Naive thymus-derived CD4-positive, alpha-beta T cell (primary cell): ENCODE measurements at regions not wholly inside any gene's neighbourhood (a gene's known extent, or its start where the extent isn't known, plus 50 kb on each side); places are given as distances from the start of the nearest gene placed in this dataset.
"Not testable (repeated sequence)": the region's sequence is repeated elsewhere in the genome, so short reads cannot be mapped to it uniquely, and the experiment has no call there.

Experiments
- ATAC-seq: fragments of 150-1000 bp; cut with Tn5 transposase; 2 replicates; pipeline ENCODE4 v1.10.0; 2021; ENCODE audit warnings: mild to moderate bottlenecking, moderate library complexity
- CTCF ChIA-PET: fragments of 350-600 bp; sonication (Branson Sonifier 250); formaldehyde crosslinking; loops from one replicate; lab custom pipeline; 2021; ENCODE audit warnings: antibody characterized with exemption; lab: Charles Lee
- POLR2A ChIA-PET: fragments of 350-600 bp; sonication (Branson Sonifier 250); formaldehyde crosslinking; loops from one replicate; lab custom pipeline; 2021; ENCODE audit warnings: antibody characterized with exemption, inconsistent platforms; lab: Charles Lee
- DNase-seq, 9 donors: peaks; one replicate each; pipeline versions ENCODE4 v3.0.0 to v3.0.0-alpha.2; 2020 to 2022; ENCODE audit warnings: mixed read lengths in 1 of 9
- H3K27ac ChIP-seq: one replicate; pipeline ENCODE4 v1.7.0; 2013; ENCODE audit warnings: mild to moderate bottlenecking, low read depth, low read length, moderate library complexity
- H3K27me3 ChIP-seq, 2 donors: one replicate each; pipeline ENCODE4 v1.7.0; 2013; ENCODE audit warnings: low read length in 2 of 2, mild to moderate bottlenecking in 2 of 2, moderate library complexity in 2 of 2; ENCODE audit not compliant: control insufficient read depth in 2 of 2, insufficient read depth in 2 of 2
- H3K36me3 ChIP-seq, 3 experiments: 1 replicate in 2 of 3; 2 replicates in 1 of 3; pipeline ENCODE4 v1.7.0; 2013; ENCODE audit warnings: low read length in 3 of 3, mild to moderate bottlenecking in 3 of 3, moderate library complexity in 1 of 3; ENCODE audit not compliant: insufficient read depth in 3 of 3, control insufficient read depth in 2 of 3
- H3K4me1 ChIP-seq, 2 donors: one replicate each; pipeline ENCODE4 v1.7.0; 2013; ENCODE audit warnings: low read length in 2 of 2, mild to moderate bottlenecking in 2 of 2, moderate library complexity in 1 of 2; ENCODE audit not compliant: control insufficient read depth in 2 of 2, insufficient read depth in 2 of 2
- H3K4me3 ChIP-seq: 2 replicates; pipeline ENCODE4 v1.7.0; 2013; ENCODE audit warnings: mild to moderate bottlenecking, low read length
- H3K9me3 ChIP-seq, 3 experiments: 1 replicate in 2 of 3; 2 replicates in 1 of 3; pipeline ENCODE4 v1.7.0; 2013; ENCODE audit warnings: low read length in 3 of 3; ENCODE audit not compliant: control insufficient read depth in 2 of 3
- H3K27ac Mint-ChIP-seq, 9 donors: one replicate each; pipeline ENCODE4 v1.8.0; 2020 to 2022; ENCODE audit warnings: mixed read lengths in 9 of 9, mild to moderate bottlenecking in 8 of 9, moderate library complexity in 5 of 9, inconsistent platforms in 2 of 9
- H3K27me3 Mint-ChIP-seq, 5 donors: one replicate each; pipeline ENCODE4 v1.8.0; 2021 to 2022; ENCODE audit warnings: mixed read lengths in 5 of 5, mild to moderate bottlenecking in 1 of 5
- H3K36me3 Mint-ChIP-seq, 5 donors: one replicate each; pipeline ENCODE4 v1.8.0; 2020 to 2022; ENCODE audit warnings: mixed read lengths in 5 of 5, mild to moderate bottlenecking in 3 of 5, inconsistent platforms in 1 of 5
- H3K4me1 Mint-ChIP-seq, 7 donors: one replicate each; pipeline ENCODE4 v1.8.0; 2020 to 2022; ENCODE audit warnings: mixed read lengths in 7 of 7, mild to moderate bottlenecking in 3 of 7, inconsistent platforms in 1 of 7
- H3K4me3 Mint-ChIP-seq, 10 donors: one replicate each; pipeline ENCODE4 v1.8.0; 2020 to 2022; ENCODE audit warnings: mild to moderate bottlenecking in 10 of 10, mixed read lengths in 10 of 10, moderate library complexity in 6 of 10, inconsistent platforms in 2 of 10
- H3K9me3 Mint-ChIP-seq, 11 donors: one replicate each; pipeline ENCODE4 v1.8.0; 2020 to 2022; ENCODE audit warnings: mixed read lengths in 11 of 11, mild to moderate bottlenecking in 4 of 11, inconsistent platforms in 1 of 11, moderate library complexity in 1 of 11
- intact Hi-C, 2 donors: fragments of 100-400 bp; cut with micrococcal nuclease; formaldehyde crosslinking; loops; one replicate each; pipeline ENCODE4 v1.15.1; 2023

- intact Hi-C loops = no loop called here
- Histone ChIP-seq H3K36me3 (no peaks in the 10 kb centered on the region), H3K27me3 (no peaks in the 10 kb centered on the region), H3K4me1 (peaks cover 0 to 9% of the 10 kb centered on the region in 2 donors), H3K9me3 (no peaks in the 10 kb centered on the region), H3K27ac (no peak overlapping the region), H3K4me3 (no peak overlapping the region)
- no peaks in the 10 kb centered on the region for H3K9me3 Mint-ChIP-seq
- ChIA-PET POLR2A (no interaction called here), CTCF (interaction anchor here (0.8 kb wide), 1 partner anchor 65 kb away, joined by 4 read pairs; no protein-coding TSS in a partner anchor)
- H3K4me3 Mint-ChIP-seq = no peak overlapping the region
- ATAC-seq (no peak), DNase-seq (no peak)
- peaks cover 6 to 14% (median 10%) of the 10 kb centered on the region in 7 donors for H3K4me1 Mint-ChIP-seq
- H3K27ac Mint-ChIP-seq = no peak overlapping the region
- no peaks in the 10 kb centered on the region for H3K36me3 Mint-ChIP-seq
- peaks cover 0 to 38% (median 10%) of the 10 kb centered on the region in 5 donors for H3K27me3 Mint-ChIP-seq
Measured at GRCh38 chr14:106808458-106808857, 1282.1 kb downstream of the TMEM121 start.

- ChIA-PET CTCF (no interaction called here), POLR2A (no interaction called here)
- Mint-ChIP-seq H3K27ac (no peak overlapping the region), H3K9me3 (no peaks in the 10 kb centered on the region), H3K36me3 (no peaks in the 10 kb centered on the region), H3K4me1 (peaks cover 6 to 14% (median 10%) of the 10 kb centered on the region in 7 donors), H3K4me3 (no peak overlapping the region), H3K27me3 (peaks cover 0 to 34% (median 8%) of the 10 kb centered on the region in 5 donors)
- intact Hi-C loops = no loop called here
- Histone ChIP-seq H3K36me3 (no peaks in the 10 kb centered on the region), H3K27ac (no peak overlapping the region), H3K4me3 (no peak overlapping the region), H3K4me1 (peaks cover 0 to 9% of the 10 kb centered on the region in 2 donors), H3K9me3 (no peaks in the 10 kb centered on the region), H3K27me3 (no peaks in the 10 kb centered on the region)
- ATAC-seq (no peak), DNase-seq (no peak)
Measured at GRCh38 chr14:106808907-106809306, 1282.5 kb downstream of the TMEM121 start.

DNA sequence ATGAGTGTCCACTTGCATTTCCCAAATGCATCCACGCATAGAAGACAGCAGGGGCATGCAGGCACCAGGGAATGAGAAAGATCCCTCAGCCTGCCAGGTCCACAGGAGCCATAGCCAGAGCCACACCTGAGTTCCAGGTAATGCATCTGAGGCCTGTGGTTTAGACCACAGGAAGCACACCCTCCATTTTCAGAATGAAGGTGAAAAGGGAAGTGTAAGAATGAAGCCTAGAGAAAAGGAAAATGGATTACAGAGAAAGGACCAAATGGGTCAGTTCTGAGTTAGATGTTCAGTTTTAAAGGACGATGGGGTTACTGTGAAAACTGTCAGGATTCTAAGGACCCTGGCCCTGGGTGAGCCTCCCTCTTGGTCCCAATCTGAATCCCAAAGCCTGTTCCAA, 1283.2 kb downstream of the TMEM121 start:
- no peak overlapping the region for H3K4me3 ChIP-seq
- POLR2A ChIA-PET = no interaction called here
- H3K27ac ChIP-seq = no peak overlapping the region
- DNase-seq = no peak
- Mint-ChIP-seq H3K27me3 (peaks cover 0 to 30% (median 6%) of the 10 kb centered on the region in 5 donors), H3K27ac (no peak overlapping the region), H3K9me3 (no peaks in the 10 kb centered on the region), H3K4me1 (peaks cover 6 to 14% (median 10%) of the 10 kb centered on the region in 7 donors), H3K36me3 (no peaks in the 10 kb centered on the region), H3K4me3 (peak overlapping the region in 1 of 10 donors; percentile 53)
- CTCF ChIA-PET = interaction anchor here (0.6 kb wide), 1 partner anchor 252 kb away, joined by 3 read pairs; no protein-coding TSS in a partner anchor
- H3K27me3 ChIP-seq = no peaks in the 10 kb centered on the region
- intact Hi-C loops = no loop called here
- no peaks in the 10 kb centered on the region for H3K36me3 ChIP-seq
- peaks cover 0 to 9% of the 10 kb centered on the region in 2 donors for H3K4me1 ChIP-seq
- no peaks in the 10 kb centered on the region for H3K9me3 ChIP-seq
- ATAC-seq = no peak

DNA sequence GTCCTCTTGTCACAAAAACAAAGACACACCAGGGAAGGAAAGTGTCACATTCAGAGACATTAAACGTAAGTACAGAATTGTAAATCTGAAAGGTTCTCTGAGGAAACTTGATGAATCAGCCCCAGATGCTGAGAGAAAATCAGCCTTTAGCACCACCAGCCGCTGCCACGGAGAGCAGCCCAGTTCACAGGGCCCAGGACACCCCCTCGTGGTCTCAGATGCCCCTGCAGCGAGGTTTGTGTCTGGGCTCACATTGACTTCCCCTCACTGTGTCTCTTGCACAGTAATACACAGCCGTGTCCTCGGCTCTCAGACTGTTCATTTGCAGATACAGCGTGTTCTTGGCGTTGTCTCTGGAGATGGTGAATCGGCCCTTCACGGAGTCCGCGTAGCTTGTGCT, 1283.8 kb downstream of the TMEM121 start:
- H3K27ac Mint-ChIP-seq, H3K27ac ChIP-seq, H3K4me1 ChIP-seq, H3K36me3 ChIP-seq, DNase-seq, H3K9me3 Mint-ChIP-seq, H3K9me3 ChIP-seq, intact Hi-C loops, H3K27me3 ChIP-seq, CTCF ChIA-PET, H3K4me3 ChIP-seq, H3K36me3 Mint-ChIP-seq, POLR2A ChIA-PET: not testable (repeated sequence)
- peak; percentile 27 for ATAC-seq
- H3K4me3 Mint-ChIP-seq = peak overlapping the region in 1 of 10 donors; percentile 19
- H3K4me1 Mint-ChIP-seq = peaks cover 6 to 14% (median 10%) of the 10 kb centered on the region in 7 donors
- H3K27me3 Mint-ChIP-seq = peaks cover 0 to 30% (median 5%) of the 10 kb centered on the region in 5 donors

GRCh38 chr14:106811162-106811561, 1284.8 kb downstream of the TMEM121 start:
- Mint-ChIP-seq H3K27me3 (peaks cover 0 to 31% (median 5%) of the 10 kb centered on the region in 5 donors), H3K27ac (no peak overlapping the region), H3K9me3 (no peaks in the 10 kb centered on the region), H3K4me3 (no peak overlapping the region), H3K4me1 (peaks cover 6 to 14% (median 10%) of the 10 kb centered on the region in 7 donors), H3K36me3 (no peaks in the 10 kb centered on the region)
- ATAC-seq (no peak), DNase-seq (no peak)
- peaks cover 0 to 9% of the 10 kb centered on the region in 2 donors for H3K4me1 ChIP-seq
- no peak overlapping the region for H3K4me3 ChIP-seq
- H3K36me3 ChIP-seq = no peaks in the 10 kb centered on the region
- no peaks in the 10 kb centered on the region for H3K27me3 ChIP-seq
- intact Hi-C loops = no loop called here
- H3K27ac ChIP-seq = no peak overlapping the region
- no peaks in the 10 kb centered on the region for H3K9me3 ChIP-seq
- ChIA-PET POLR2A (no interaction called here), CTCF (interaction anchor here (0.8 to 1.1 kb wide), 2 partner anchors 21 to 61 kb away, joined by 3 read pairs; no protein-coding TSS in a partner anchor)

DNA sequence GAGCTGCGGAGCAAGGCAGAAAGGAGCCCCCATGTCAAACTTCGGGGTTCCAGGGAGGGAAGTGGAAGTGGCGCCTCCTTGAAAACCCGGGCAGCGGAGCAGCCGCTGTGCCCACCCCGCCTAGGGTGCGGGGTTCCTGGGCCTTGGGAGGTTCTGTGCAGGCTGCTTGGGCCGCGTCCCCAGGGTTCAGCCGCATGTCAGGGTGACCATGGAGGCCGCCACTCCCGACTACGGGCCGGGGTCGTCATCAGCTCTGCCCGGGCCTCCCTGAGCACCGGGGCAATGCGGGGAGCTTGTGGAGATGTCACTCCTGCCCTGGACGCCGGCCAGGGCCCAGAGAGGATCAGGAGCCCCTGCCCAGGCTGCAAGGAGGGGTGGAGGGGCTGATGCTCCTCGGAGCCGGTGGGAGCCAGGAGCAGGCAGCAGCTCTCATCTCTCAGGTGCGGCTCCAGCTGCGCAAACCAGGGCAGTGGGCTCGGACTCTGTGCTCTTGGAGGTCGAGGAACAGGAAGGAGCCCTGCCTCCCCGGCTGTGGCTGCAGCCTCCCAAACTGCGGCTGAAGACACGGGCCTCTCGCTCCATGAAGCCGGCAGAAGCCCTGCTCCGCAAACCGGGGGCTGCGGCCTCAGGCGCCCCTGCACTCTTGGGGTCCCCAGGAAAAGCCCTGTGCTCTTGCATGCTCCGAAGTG, 1286.5 kb downstream of the TMEM121 start:
- H3K27ac Mint-ChIP-seq = no peak overlapping the region
- Histone ChIP-seq H3K4me1 (peaks cover 0 to 9% of the 10 kb centered on the region in 2 donors), H3K27ac (no peak overlapping the region), H3K9me3 (no peaks in the 10 kb centered on the region), H3K27me3 (no peaks in the 10 kb centered on the region), H3K36me3 (no peaks in the 10 kb centered on the region), H3K4me3 (no peak overlapping the region)
- intact Hi-C loops = no loop called here
- peaks cover 0 to 25% (median 9%) of the 10 kb centered on the region in 5 donors for H3K27me3 Mint-ChIP-seq
- H3K4me3 Mint-ChIP-seq = no peak overlapping the region
- ChIA-PET POLR2A (no interaction called here), CTCF (interaction anchor here (0.6 kb wide), 1 partner anchor 194 kb away, joined by 3 read pairs; no protein-coding TSS in a partner anchor)
- DNase-seq (no peak), ATAC-seq (no peak)
- H3K4me1 Mint-ChIP-seq = peaks cover 6 to 14% (median 10%) of the 10 kb centered on the region in 7 donors
- H3K9me3 Mint-ChIP-seq = no peaks in the 10 kb centered on the region
- H3K36me3 Mint-ChIP-seq = no peaks in the 10 kb centered on the region

DNA sequence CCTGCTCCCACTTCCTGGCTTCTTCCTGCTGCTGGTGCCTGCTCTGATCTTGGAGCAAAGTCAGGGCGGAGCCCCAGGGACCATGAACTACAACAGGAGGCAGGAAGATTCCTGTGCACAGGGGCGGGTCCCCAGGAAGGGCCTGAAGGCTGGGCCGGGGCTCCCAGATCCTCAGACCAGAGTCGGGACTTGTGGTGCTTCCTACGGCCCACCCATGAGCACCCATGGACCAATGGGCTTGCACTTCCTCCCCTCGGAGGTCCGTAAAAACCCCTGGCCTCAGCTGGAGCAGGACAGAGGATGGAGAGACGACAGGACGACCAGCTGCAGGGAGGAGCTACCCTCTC, 1287.1 kb downstream of the TMEM121 start:
- Histone ChIP-seq H3K36me3 (no peaks in the 10 kb centered on the region), H3K9me3 (no peaks in the 10 kb centered on the region), H3K27me3 (no peaks in the 10 kb centered on the region), H3K4me1 (peaks cover 0 to 9% of the 10 kb centered on the region in 2 donors), H3K27ac (no peak overlapping the region), H3K4me3 (no peak overlapping the region)
- Mint-ChIP-seq H3K36me3 (no peaks in the 10 kb centered on the region), H3K4me1 (peaks cover 6 to 14% (median 10%) of the 10 kb centered on the region in 7 donors), H3K27me3 (peaks cover 0 to 28% (median 9%) of the 10 kb centered on the region in 5 donors), H3K4me3 (no peak overlapping the region), H3K9me3 (no peaks in the 10 kb centered on the region), H3K27ac (no peak overlapping the region)
- intact Hi-C loops = no loop called here
- no peak for ATAC-seq
- POLR2A ChIA-PET = no interaction called here
- CTCF ChIA-PET = interaction anchor here (0.6 to 1.3 kb wide), 2 partner anchors 59 to 195 kb away, joined by 3 to 4 read pairs; no protein-coding TSS in a partner anchor
- no peak for DNase-seq
